Liver (tissue), 7 donors: ENCODE measurements at regions not wholly inside any gene's neighbourhood (a gene's known extent, or its start where the extent isn't known, plus 50 kb on each side); places are given as distances from the start of the nearest gene placed in this dataset.

ENCODE experiments used
- DNase-seq: peaks from one replicate; pipeline ENCODE4 v3.0.0-alpha.2; 2017; ENCODE audit warnings: low spot score
- H3K27ac ChIP-seq, 2 donors: one replicate each; pipeline ENCODE4 v1.7.0; 2013; ENCODE audit warnings: inconsistent platforms in 2 of 2, low read length in 2 of 2, control low read depth in 1 of 2, low read depth in 1 of 2, mild to moderate bottlenecking in 1 of 2
- H3K27me3 ChIP-seq, 4 donors: one replicate each; pipeline versions ENCODE4 v1.6.1 to v1.7.0; 2013; ENCODE audit warnings: low read length in 3 of 4, inconsistent platforms in 1 of 4, mild to moderate bottlenecking in 1 of 4, moderate library complexity in 1 of 4; ENCODE audit not compliant: control insufficient read depth in 4 of 4, insufficient read depth in 4 of 4
- H3K36me3 ChIP-seq, 4 donors: one replicate each; pipeline versions ENCODE4 v1.6.1 to v1.7.0; 2013; ENCODE audit warnings: low read length in 3 of 4, mild to moderate bottlenecking in 3 of 4, low read depth in 1 of 4, moderate library complexity in 1 of 4; ENCODE audit not compliant: control insufficient read depth in 4 of 4, insufficient read depth in 3 of 4
- H3K4me1 ChIP-seq, 4 donors: one replicate each; pipeline versions ENCODE4 v1.6.1 to v1.7.0; 2013; ENCODE audit warnings: low read length in 3 of 4, mild to moderate bottlenecking in 3 of 4, moderate library complexity in 1 of 4; ENCODE audit not compliant: control insufficient read depth in 4 of 4, insufficient read depth in 4 of 4
- H3K4me3 ChIP-seq, 3 donors: one replicate each; pipeline versions ENCODE4 v1.6.1 to v1.7.0; 2013; ENCODE audit warnings: low read length in 3 of 3, control low read depth in 1 of 3, low read depth in 1 of 3, mild to moderate bottlenecking in 1 of 3
- H3K9ac ChIP-seq, 2 donors: one replicate each; pipeline ENCODE4 v1.7.0; 2013; ENCODE audit warnings: low read length in 2 of 2, mild to moderate bottlenecking in 2 of 2, moderate library complexity in 2 of 2, control low read depth in 1 of 2, low read depth in 1 of 2
- H3K9me3 ChIP-seq, 4 donors: one replicate each; pipeline versions ENCODE4 v1.6.1 to v1.7.0; 2013; ENCODE audit warnings: low read length in 3 of 4; ENCODE audit not compliant: control insufficient read depth in 4 of 4
- ATF3 ChIP-seq: IDR thresholded peaks from 2 replicates; pipeline ENCODE4 v1.6.1; 2016; ENCODE audit warnings: antibody characterized with exemption
- EGR1 ChIP-seq, 2 donors: IDR thresholded peaks; 2 replicates each; pipeline ENCODE4 v1.6.1; 2016 to 2018; ENCODE audit warnings: antibody characterized with exemption in 2 of 2, low read depth in 2 of 2
- FOXA1 ChIP-seq: IDR thresholded peaks from 2 replicates; pipeline ENCODE4 v1.6.1; 2016; ENCODE audit warnings: antibody characterized with exemption
- FOXA2 ChIP-seq: IDR thresholded peaks from 2 replicates; pipeline ENCODE4 v1.6.1; 2016; ENCODE audit warnings: antibody characterized with exemption
- GABPA ChIP-seq, 2 donors: IDR thresholded peaks in 1 of 2; conservative IDR thresholded peaks in 1 of 2; 2 replicates each; pipeline ENCODE4 v1.6.1; 2016; ENCODE audit warnings: antibody characterized with exemption in 2 of 2, mild to moderate bottlenecking in 1 of 2, moderate library complexity in 1 of 2
- HNF4A ChIP-seq, 2 donors: conservative IDR thresholded peaks; 2 replicates each; pipeline ENCODE4 v1.6.1; 2016; ENCODE audit warnings: antibody characterized with exemption in 2 of 2, mild to moderate bottlenecking in 2 of 2
- HNF4G ChIP-seq: IDR thresholded peaks from 2 replicates; pipeline ENCODE4 v1.6.1; 2016; ENCODE audit warnings: antibody characterized with exemption
- MAX ChIP-seq: IDR thresholded peaks from 2 replicates; pipeline ENCODE4 v1.6.1; 2016; ENCODE audit warnings: antibody characterized with exemption
- NR2F2 ChIP-seq: IDR thresholded peaks from 2 replicates; pipeline ENCODE4 v1.6.1; 2016; ENCODE audit warnings: antibody characterized with exemption
- RAD21 ChIP-seq, 2 donors: IDR thresholded peaks; 2 replicates each; pipeline ENCODE4 v1.6.1; 2016; ENCODE audit warnings: antibody characterized with exemption in 2 of 2, mild to moderate bottlenecking in 2 of 2
- RXRA ChIP-seq, 2 donors: IDR thresholded peaks; 2 replicates each; pipeline ENCODE4 v1.6.1; 2017 to 2018; ENCODE audit warnings: antibody characterized with exemption in 2 of 2, mild to moderate bottlenecking in 1 of 2
- TAF1 ChIP-seq: conservative IDR thresholded peaks from 2 replicates; pipeline ENCODE4 v1.6.1; 2016; ENCODE audit warnings: antibody characterized with exemption, mild to moderate bottlenecking
- YY1 ChIP-seq: IDR thresholded peaks from 2 replicates; pipeline ENCODE4 v1.6.1; 2016; ENCODE audit warnings: antibody characterized with exemption, mild to moderate bottlenecking
- WGBS: extraction: QIAGEN DNeasy Blood & Tissue Kit; methylation state at CpG from one replicate; pipeline ENCODE4 v1.1.7; 2013; 5-methylcytosine and 5-hydroxymethylcytosine counted together
- TF ChIP-seq, protein P1 (sequence below): IDR thresholded peaks from 2 replicates; pipeline ENCODE4 v1.6.1; 2016; ENCODE audit warnings: antibody characterized with exemption
- TF ChIP-seq, protein P2 (sequence below): IDR thresholded peaks from 2 replicates; pipeline ENCODE4 v1.6.1; 2016; ENCODE audit warnings: antibody characterized with exemption, mild to moderate bottlenecking
- donor health status: healthy.
- donor health status: healthy.
- donor health status: healthy.
- donor health status: healthy.

DNA sequence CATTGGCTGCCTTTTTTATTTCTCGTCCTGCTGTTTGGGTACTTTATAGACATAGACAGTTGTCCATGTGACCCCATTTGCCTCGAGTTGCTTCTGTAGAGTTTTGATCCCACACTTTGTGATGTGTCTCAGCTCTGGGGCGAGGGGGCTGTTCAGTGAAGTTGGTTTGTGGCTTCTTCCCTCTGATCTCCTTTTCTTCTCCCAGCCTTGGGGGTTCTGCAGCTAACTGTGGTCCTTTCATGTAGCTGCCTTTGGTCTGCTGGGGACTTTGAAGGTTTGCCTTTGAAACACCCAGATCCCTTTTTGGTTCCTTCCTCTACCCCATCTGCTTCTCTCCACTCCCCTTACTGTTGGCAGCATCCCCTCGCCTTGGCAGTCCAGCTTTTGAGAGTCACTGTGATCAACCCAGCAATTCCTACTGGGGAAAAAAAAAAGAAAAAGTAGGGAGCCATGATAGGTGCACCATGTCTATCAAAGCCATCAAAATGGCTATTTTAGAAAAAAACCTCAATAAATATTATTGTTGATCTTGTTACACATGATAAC is 728.8 kb upstream of the RBFOX1 start:
- Histone ChIP-seq H3K36me3 (no peaks in the 10 kb centered on the region), H3K4me3 (no peak overlapping the region), H3K4me1 (no peaks in the 10 kb centered on the region), H3K9me3 (no peaks in the 10 kb centered on the region), H3K27ac (no peak overlapping the region), H3K27me3 (peaks cover 0 to under 1% (median 0%) of the 10 kb centered on the region in 4 donors), H3K9ac (no peak overlapping the region)
- TF ChIP-seq YY1 (no peak), RXRA (IDR thresholded peaks at IDR 0.05) (no peak), GABPA (IDR thresholded peaks at IDR 0.05 in 1 of 2, conservative IDR thresholded peaks at IDR 0.05 in 1 of 2) (no peak), NR2F2 (no peak), MAX (no peak), RAD21 (IDR thresholded peaks at IDR 0.05) (no peak), TAF1 (no peak), FOXA2 (no peak), EGR1 (IDR thresholded peaks at IDR 0.05; ENCODE audit: low read depth in 2 of 2) (no peak), HNF4A (conservative IDR thresholded peaks at IDR 0.05) (no peak), HNF4G (no peak), FOXA1 (no peak), ATF3 (no peak)
- TF ChIP-seq, protein P1, sequence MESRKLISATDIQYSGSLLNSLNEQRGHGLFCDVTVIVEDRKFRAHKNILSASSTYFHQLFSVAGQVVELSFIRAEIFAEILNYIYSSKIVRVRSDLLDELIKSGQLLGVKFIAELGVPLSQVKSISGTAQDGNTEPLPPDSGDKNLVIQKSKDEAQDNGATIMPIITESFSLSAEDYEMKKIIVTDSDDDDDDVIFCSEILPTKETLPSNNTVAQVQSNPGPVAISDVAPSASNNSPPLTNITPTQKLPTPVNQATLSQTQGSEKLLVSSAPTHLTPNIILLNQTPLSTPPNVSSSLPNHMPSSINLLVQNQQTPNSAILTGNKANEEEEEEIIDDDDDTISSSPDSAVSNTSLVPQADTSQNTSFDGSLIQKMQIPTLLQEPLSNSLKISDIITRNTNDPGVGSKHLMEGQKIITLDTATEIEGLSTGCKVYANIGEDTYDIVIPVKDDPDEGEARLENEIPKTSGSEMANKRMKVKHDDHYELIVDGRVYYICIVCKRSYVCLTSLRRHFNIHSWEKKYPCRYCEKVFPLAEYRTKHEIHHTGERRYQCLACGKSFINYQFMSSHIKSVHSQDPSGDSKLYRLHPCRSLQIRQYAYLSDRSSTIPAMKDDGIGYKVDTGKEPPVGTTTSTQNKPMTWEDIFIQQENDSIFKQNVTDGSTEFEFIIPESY = no peak
- TF ChIP-seq, protein P2, sequence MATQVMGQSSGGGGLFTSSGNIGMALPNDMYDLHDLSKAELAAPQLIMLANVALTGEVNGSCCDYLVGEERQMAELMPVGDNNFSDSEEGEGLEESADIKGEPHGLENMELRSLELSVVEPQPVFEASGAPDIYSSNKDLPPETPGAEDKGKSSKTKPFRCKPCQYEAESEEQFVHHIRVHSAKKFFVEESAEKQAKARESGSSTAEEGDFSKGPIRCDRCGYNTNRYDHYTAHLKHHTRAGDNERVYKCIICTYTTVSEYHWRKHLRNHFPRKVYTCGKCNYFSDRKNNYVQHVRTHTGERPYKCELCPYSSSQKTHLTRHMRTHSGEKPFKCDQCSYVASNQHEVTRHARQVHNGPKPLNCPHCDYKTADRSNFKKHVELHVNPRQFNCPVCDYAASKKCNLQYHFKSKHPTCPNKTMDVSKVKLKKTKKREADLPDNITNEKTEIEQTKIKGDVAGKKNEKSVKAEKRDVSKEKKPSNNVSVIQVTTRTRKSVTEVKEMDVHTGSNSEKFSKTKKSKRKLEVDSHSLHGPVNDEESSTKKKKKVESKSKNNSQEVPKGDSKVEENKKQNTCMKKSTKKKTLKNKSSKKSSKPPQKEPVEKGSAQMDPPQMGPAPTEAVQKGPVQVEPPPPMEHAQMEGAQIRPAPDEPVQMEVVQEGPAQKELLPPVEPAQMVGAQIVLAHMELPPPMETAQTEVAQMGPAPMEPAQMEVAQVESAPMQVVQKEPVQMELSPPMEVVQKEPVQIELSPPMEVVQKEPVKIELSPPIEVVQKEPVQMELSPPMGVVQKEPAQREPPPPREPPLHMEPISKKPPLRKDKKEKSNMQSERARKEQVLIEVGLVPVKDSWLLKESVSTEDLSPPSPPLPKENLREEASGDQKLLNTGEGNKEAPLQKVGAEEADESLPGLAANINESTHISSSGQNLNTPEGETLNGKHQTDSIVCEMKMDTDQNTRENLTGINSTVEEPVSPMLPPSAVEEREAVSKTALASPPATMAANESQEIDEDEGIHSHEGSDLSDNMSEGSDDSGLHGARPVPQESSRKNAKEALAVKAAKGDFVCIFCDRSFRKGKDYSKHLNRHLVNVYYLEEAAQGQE = no peak
- no peak for DNase-seq
- WGBS = 47% methylated on average over 4 of the region's 4 CpGs

DNA sequence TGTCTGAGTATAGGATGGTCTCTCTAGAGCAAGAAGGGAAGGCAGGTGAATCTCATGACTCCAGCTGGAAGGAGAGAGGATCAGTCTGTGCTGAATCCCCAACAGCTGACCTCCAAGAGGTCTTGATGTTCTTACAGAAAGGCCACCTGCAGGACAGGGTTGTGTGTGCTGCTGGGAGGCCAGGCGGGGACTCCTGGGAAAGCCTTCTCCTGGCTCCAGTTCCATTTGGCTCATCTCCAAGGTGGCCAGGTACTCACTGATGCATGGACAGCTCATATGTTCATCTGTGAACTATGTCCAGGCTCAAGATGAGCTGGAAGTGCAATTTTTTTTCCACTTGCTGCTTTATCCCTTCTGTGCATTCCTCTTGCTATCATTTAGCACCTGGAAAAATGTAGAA is 730.2 kb upstream of the RBFOX1 start:
- Histone ChIP-seq H3K4me1 (no peaks in the 10 kb centered on the region), H3K9ac (no peak overlapping the region), H3K9me3 (no peaks in the 10 kb centered on the region), H3K27me3 (no peaks in the 10 kb centered on the region), H3K4me3 (no peak overlapping the region), H3K27ac (no peak overlapping the region), H3K36me3 (no peaks in the 10 kb centered on the region)
- no peak for DNase-seq
- TF ChIP-seq EGR1 (IDR thresholded peaks at IDR 0.05; ENCODE audit: low read depth in 2 of 2) (no peak), MAX (no peak), HNF4A (conservative IDR thresholded peaks at IDR 0.05) (no peak), FOXA2 (no peak)
- 82% methylated on average over 1 of the region's 1 CpG for WGBS
